Loucy (cell line): ENCODE measurements at regions not wholly inside any gene's neighbourhood (a gene's known extent, or its start where the extent isn't known, plus 50 kb on each side); places are given as distances from the start of the nearest gene placed in this dataset.

Experiments used
- H2AFZ ChIP-seq: fragments of 200-600 bp; sonication (generic); 2 replicates; pipeline ENCODE4 v1.6.0; 2016; ENCODE audit warnings: antibody characterized with exemption, mild to moderate bottlenecking, low read length, moderate library complexity
- H3F3A ChIP-seq: fragments of 200-600 bp; 2 replicates; pipeline ENCODE4 v1.6.0; 2016; ENCODE audit warnings: antibody characterized with exemption, low read depth, mild to moderate bottlenecking
- H3K27me3 ChIP-seq: fragments of 200-600 bp; sonication (generic); 2 replicates; pipeline ENCODE4 v1.6.1; 2014; ENCODE audit warnings: low read length, mild to moderate bottlenecking; ENCODE audit not compliant: insufficient read depth, poor library complexity, severe bottlenecking
- H3K36me3 ChIP-seq: fragments of 200-600 bp; sonication (generic); 2 replicates; pipeline ENCODE4 v1.6.1; 2016; ENCODE audit warnings: low read length; ENCODE audit not compliant: insufficient read depth
- H3K4me1 ChIP-seq: fragments of 200-600 bp; sonication (generic); 2 replicates; pipeline ENCODE4 v1.5.1; 2014; ENCODE audit warnings: low read length, mild to moderate bottlenecking; ENCODE audit not compliant: insufficient read depth, poor library complexity, severe bottlenecking
- H3K4me2 ChIP-seq: fragments of 200-600 bp; sonication (generic); 2 replicates; pipeline ENCODE4 v1.6.0; 2014; ENCODE audit warnings: antibody characterized with exemption, low read length, low read depth, mild to moderate bottlenecking; ENCODE audit not compliant: poor library complexity, severe bottlenecking
- H3K4me3 ChIP-seq: fragments of 200-600 bp; sonication (generic); 2 replicates; pipeline ENCODE4 v1.5.1; 2014; ENCODE audit warnings: low read length, mild to moderate bottlenecking, mixed read lengths; ENCODE audit not compliant: poor library complexity, severe bottlenecking
- H3K79me2 ChIP-seq: fragments of 200-600 bp; sonication (generic); 2 replicates; pipeline ENCODE4 v1.6.1; 2014; ENCODE audit warnings: low read length; ENCODE audit not compliant: insufficient read depth
- H3K9ac ChIP-seq: fragments of 200-600 bp; sonication (generic); 2 replicates; pipeline ENCODE4 v1.6.0; 2014; ENCODE audit warnings: mild to moderate bottlenecking, low read depth, low read length, moderate library complexity; ENCODE audit not compliant: poor library complexity, severe bottlenecking
- H3K9me2 ChIP-seq: fragments of 200-600 bp; sonication (generic); replicated peaks from 2 replicates; pipeline ENCODE4 v1.6.1; 2016; ENCODE audit warnings: low read depth, low read length, mixed read lengths
- H3K9me3 ChIP-seq: fragments of 200-600 bp; sonication (generic); 2 replicates; pipeline ENCODE4 v1.6.1; 2014; ENCODE audit warnings: mild to moderate bottlenecking, antibody characterized with exemption, low read length, low read depth; ENCODE audit not compliant: insufficient read depth
- H4K20me1 ChIP-seq: fragments of 200-600 bp; sonication (generic); 2 replicates; pipeline ENCODE4 v1.6.0; 2014; ENCODE audit warnings: antibody characterized with exemption, low read length, mild to moderate bottlenecking; ENCODE audit not compliant: insufficient read depth, poor library complexity, severe bottlenecking
- CTCF ChIP-seq: fragments of 200-600 bp; sonication (generic); conservative IDR thresholded peaks from 2 replicates; pipeline ENCODE4 v1.5.1; 2014; ENCODE audit warnings: mild to moderate bottlenecking, antibody characterized with exemption, low read length
- EZH2phosphoT487 ChIP-seq: fragments of 200-600 bp; IDR thresholded peaks from 2 replicates; pipeline ENCODE4 v1.6.1; 2018; ENCODE audit warnings: antibody characterized with exemption, mild to moderate bottlenecking, moderate library complexity, borderline replicate concordance

GRCh38 chr1:228857611-228858010 lies 122.3 kb downstream of the RHOU start:
- Histone ChIP-seq H3K4me1 (no peaks in the 10 kb centered on the region), H3K9me2 (no peaks in the 10 kb centered on the region), H3K4me3 (no peak overlapping the region), H3K79me2 (no peaks in the 10 kb centered on the region), H3K36me3 (no peaks in the 10 kb centered on the region), H3F3A (no peaks in the 10 kb centered on the region), H3K9me3 (no peaks in the 10 kb centered on the region), H2AFZ (no peak overlapping the region), H4K20me1 (no peaks in the 10 kb centered on the region), H3K9ac (no peak overlapping the region), H3K4me2 (no peak overlapping the region), H3K27me3 (peaks cover 79% of the 10 kb centered on the region)
- TF ChIP-seq CTCF (no peak), EZH2phosphoT487 (no peak)

- Histone ChIP-seq H3K36me3 (no peaks in the 10 kb centered on the region), H4K20me1 (no peaks in the 10 kb centered on the region), H3K9me3 (no peaks in the 10 kb centered on the region), H3K4me2 (no peak overlapping the region), H3K9ac (no peak overlapping the region), H3K79me2 (no peaks in the 10 kb centered on the region), H3K9me2 (no peaks in the 10 kb centered on the region), H3K27me3 (peaks cover 54% of the 10 kb centered on the region), H3F3A (no peaks in the 10 kb centered on the region), H2AFZ (no peak overlapping the region), H3K4me3 (no peak overlapping the region), H3K4me1 (peaks cover 4% of the 10 kb centered on the region)
- TF ChIP-seq EZH2phosphoT487 (no peak), CTCF (no peak)
Measured at GRCh38 chr1:228860911-228861831, 125.9 kb downstream of the RHOU start.

GRCh38 chr1:228861832-228862180 lies 126.5 kb downstream of the RHOU start:
- peaks cover 48% of the 10 kb centered on the region for H3K27me3 ChIP-seq
- no peak for TF ChIP-seq EZH2phosphoT487
- no peak for TF ChIP-seq CTCF
- no peak overlapping the region for H3K9ac ChIP-seq
- no peak overlapping the region for H3K4me2 ChIP-seq
- H3K9me2 ChIP-seq = no peaks in the 10 kb centered on the region
- no peaks in the 10 kb centered on the region for H3K79me2 ChIP-seq
- H2AFZ ChIP-seq = no peak overlapping the region
- peaks cover 9% of the 10 kb centered on the region for H3K4me1 ChIP-seq
- H3K9me3 ChIP-seq = no peaks in the 10 kb centered on the region
- no peak overlapping the region for H3K4me3 ChIP-seq
- H3K36me3 ChIP-seq = no peaks in the 10 kb centered on the region
- no peaks in the 10 kb centered on the region for H4K20me1 ChIP-seq
- H3F3A ChIP-seq = no peaks in the 10 kb centered on the region
